A549 (cell line): ENCODE measurements at regions not wholly inside any gene's neighbourhood (a gene's known extent, or its start where the extent isn't known, plus 50 kb on each side); places are given as distances from the start of the nearest gene placed in this dataset.

Source experiments
- ATAC-seq, 2 experiments: fragments of 200-7000 bp in 1 of 2; fragments of >200 bp in 1 of 2; cut with Nextera tagmentation in 1 of 2; cut with Tn5 transposase in 1 of 2; 3 replicates each; pipeline versions ENCODE4 v1.8.0 to v1.9.1; 2018 to 2020; ENCODE audit warnings: mild to moderate bottlenecking in 1 of 2, moderate library complexity in 1 of 2
- CTCF ChIA-PET: fragments of 300-600 bp; sonication (Branson Sonifier 250); formaldehyde crosslinking; extraction: SDS; loops from one replicate; lab custom pipeline; 2021; ENCODE audit warnings: antibody characterized with exemption, inconsistent platforms; lab: Yijun Ruan, JAX
- POLR2A ChIA-PET: fragments of 350-600 bp; formaldehyde crosslinking; extraction: SDS; loops from one replicate; lab custom pipeline; 2021; ENCODE audit warnings: antibody characterized with exemption, inconsistent platforms; lab: Yijun Ruan, JAX
- DNase-seq, 2 experiments: peaks; one replicate each; pipeline versions ENCODE4 v3.0.0 to v3.0.0-alpha.2; 2011 to 2016; ENCODE audit warnings: low read depth in 1 of 2, low spot score in 1 of 2
- FAIRE-seq: peaks from 2 replicates; lab custom pipeline; 2011; peaks lifted over from hg19 to GRCh38; lab: Jason Lieb, UNC
- H3K27ac ChIP-seq, 2 experiments: fragments of >200 bp; sonication (Bioruptor Twin); formaldehyde crosslinking; 3 replicates each; pipeline ENCODE4 v1.5.1; 2016 to 2017
- H3K4me1 ChIP-seq: fragments of >200 bp; sonication (Bioruptor Twin); formaldehyde crosslinking; 3 replicates; pipeline ENCODE4 v1.6.1; 2016
- H3K4me2 ChIP-seq: fragments of >200 bp; sonication (Bioruptor Twin); formaldehyde crosslinking; 3 replicates; pipeline ENCODE4 v1.6.1; 2016
- H3K4me3 ChIP-seq: fragments of >200 bp; sonication (Bioruptor Twin); formaldehyde crosslinking; 3 replicates; pipeline ENCODE4 v1.5.1; 2016
- H3K9me3 ChIP-seq: fragments of >200 bp; sonication (Bioruptor Twin); formaldehyde crosslinking; 3 replicates; pipeline ENCODE4 v1.6.1; 2016
- BHLHE40 ChIP-seq: IDR thresholded peaks from 2 replicates; pipeline ENCODE4 v1.6.1; 2012; ENCODE audit warnings: low read depth, low read length, inconsistent platforms
- CHD2 ChIP-seq: fragments of 150-350 bp; IDR thresholded peaks from 2 replicates; pipeline ENCODE4 v1.6.1; 2014; ENCODE audit warnings: low read length; ENCODE audit not compliant: partially characterized antibody
- EHF ChIP-seq: fragments of 250-450 bp; sonication (Bioruptor Pico); IDR thresholded peaks from 2 replicates; pipeline ENCODE4 v1.5.0; 2020; ENCODE audit warnings: mild to moderate bottlenecking
- FOSB ChIP-seq: fragments of 250-450 bp; sonication (Bioruptor Pico); IDR thresholded peaks from 2 replicates; pipeline ENCODE4 v1.5.0; 2020; ENCODE audit warnings: mild to moderate bottlenecking, moderate library complexity
- FOSL2 ChIP-seq, 2 experiments: fragments of 450-650 bp in 1 of 2; fragments of >200 bp in 1 of 2; sonication (Bioruptor Twin) in 1 of 2; formaldehyde crosslinking; IDR thresholded peaks; 2 replicates each; pipeline versions ENCODE4 v1.5.0 to v1.6.1; 2016 to 2020; ENCODE audit warnings: mild to moderate bottlenecking in 1 of 2, moderate library complexity in 1 of 2
- GATA3 ChIP-seq: IDR thresholded peaks from 2 replicates; pipeline ENCODE4 v1.6.1; 2012; ENCODE audit warnings: borderline replicate concordance
- HOXB13 ChIP-seq: fragments of 250-450 bp; sonication (Bioruptor Pico); IDR thresholded peaks from 2 replicates; pipeline ENCODE4 v1.5.0; 2020; ENCODE audit warnings: low read depth, mild to moderate bottlenecking, moderate library complexity
- JUNB ChIP-seq: fragments of >200 bp; sonication (Bioruptor Twin); formaldehyde crosslinking; IDR thresholded peaks from 2 replicates; pipeline ENCODE4 v1.6.1; 2016
- KDM1A ChIP-seq: fragments of 200-600 bp; sonication (generic); IDR thresholded peaks from 2 replicates; pipeline ENCODE4 v1.6.1; 2016; ENCODE audit warnings: low read depth, mild to moderate bottlenecking
- MAFK ChIP-seq: fragments of 450-650 bp; IDR thresholded peaks from 2 replicates; pipeline ENCODE4 v1.6.1; 2014; ENCODE audit not compliant: partially characterized antibody
- MYC ChIP-seq: IDR thresholded peaks from 2 replicates; pipeline ENCODE4 v1.6.1; 2012; ENCODE audit warnings: mild to moderate bottlenecking, inconsistent platforms, low read length, improper control_type of control experiment, borderline replicate concordance
- NPAS2 ChIP-seq: fragments of 250-450 bp; sonication (Bioruptor Pico); IDR thresholded peaks from 2 replicates; pipeline ENCODE4 v1.8.0; 2022; ENCODE audit warnings: mild to moderate bottlenecking, moderate library complexity, borderline replicate concordance
- NR3C1 ChIP-seq: fragments of >200 bp; sonication (Bioruptor Twin); formaldehyde crosslinking; IDR thresholded peaks from 3 replicates; pipeline ENCODE4 v1.6.1; 2017
- RAD21 ChIP-seq, 2 experiments: fragments of >200 bp in 1 of 2; sonication (Bioruptor Twin) in 1 of 2; formaldehyde crosslinking in 1 of 2; IDR thresholded peaks in 1 of 2; conservative IDR thresholded peaks in 1 of 2; 2 replicates in 1 of 2; 3 replicates in 1 of 2; pipeline ENCODE4 v1.6.1; 2012 to 2018; ENCODE audit warnings: inconsistent platforms in 1 of 2
- RFX5 ChIP-seq: fragments of 450-650 bp; IDR thresholded peaks from 2 replicates; pipeline ENCODE4 v1.7.1; 2014; ENCODE audit warnings: antibody characterized with exemption, mild to moderate bottlenecking, moderate library complexity
- RNF2 ChIP-seq: fragments of 200-600 bp; sonication (generic); IDR thresholded peaks from 2 replicates; pipeline ENCODE4 v1.6.1; 2016; ENCODE audit warnings: low read depth, mild to moderate bottlenecking, antibody characterized with exemption, moderate library complexity, borderline replicate concordance
- SMC3 ChIP-seq: fragments of >200 bp; sonication (Bioruptor Twin); formaldehyde crosslinking; IDR thresholded peaks from 3 replicates; pipeline ENCODE4 v1.6.1; 2018; ENCODE audit warnings: inconsistent platforms
- SREBF2 ChIP-seq: fragments of 450-650 bp; IDR thresholded peaks from 2 replicates; pipeline ENCODE4 v1.6.1; 2014; ENCODE audit warnings: mild to moderate bottlenecking, moderate library complexity
- WGBS: methylation state at CpG from one replicate; pipeline ENCODE4 v1.1.6; 2017; ENCODE audit errors: missing lambda C conversion rate; 5-methylcytosine and 5-hydroxymethylcytosine counted together
- TF ChIP-seq, protein P1 (sequence below): fragments of 250-450 bp; sonication (Bioruptor Pico); IDR thresholded peaks from 2 replicates; pipeline ENCODE4 v1.5.0; 2021; ENCODE audit warnings: mild to moderate bottlenecking, moderate library complexity, borderline replicate concordance
- TF ChIP-seq, protein P2 (sequence below): fragments of >200 bp; sonication (Bioruptor Twin); formaldehyde crosslinking; IDR thresholded peaks from 2 replicates; pipeline ENCODE4 v1.6.1; 2016
- TF ChIP-seq, protein P3 (sequence below): fragments of >200 bp; sonication (Bioruptor Twin); formaldehyde crosslinking; IDR thresholded peaks from 3 replicates; pipeline ENCODE4 v1.5.1; 2016
- TF ChIP-seq, protein P4 (sequence below): IDR thresholded peaks from 2 replicates; pipeline ENCODE4 v1.6.1; 2012
- TF ChIP-seq, protein P5 (sequence below): IDR thresholded peaks from 2 replicates; pipeline ENCODE4 v1.6.1; 2012
- TF ChIP-seq, protein P6 (sequence below): fragments of 200-600 bp; sonication (generic); IDR thresholded peaks from 2 replicates; pipeline ENCODE4 v1.6.1; 2016; ENCODE audit warnings: antibody characterized with exemption, mild to moderate bottlenecking, moderate library complexity

DNA sequence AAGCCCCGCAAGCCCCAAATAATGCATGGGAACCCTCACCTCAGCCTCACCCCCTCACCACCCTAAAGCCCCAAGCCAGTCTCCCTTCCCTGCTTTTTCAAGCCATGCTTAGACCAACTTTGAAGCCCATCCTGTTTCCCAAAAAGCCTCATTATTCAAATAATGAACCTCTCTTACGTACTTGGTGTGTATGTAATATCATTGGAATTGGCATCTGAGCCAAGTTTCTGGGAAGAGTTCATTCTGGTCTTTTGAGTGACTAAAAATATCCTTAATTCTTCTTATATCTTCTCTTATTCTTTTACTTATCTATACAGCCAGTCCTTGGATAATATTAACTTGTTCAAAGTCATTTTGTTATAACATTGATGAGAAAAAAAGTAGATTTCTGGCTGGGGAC, 875.8 kb upstream of the SLIT2 start:
- H3K27ac ChIP-seq = no peak overlapping the region
- no peaks in the 10 kb centered on the region for H3K4me1 ChIP-seq
- no peak for ATAC-seq
- ChIA-PET CTCF (no interaction called here), POLR2A (no interaction called here)
- FAIRE-seq = no peak
- no peak overlapping the region for H3K4me3 ChIP-seq
- TF ChIP-seq, protein P1, sequence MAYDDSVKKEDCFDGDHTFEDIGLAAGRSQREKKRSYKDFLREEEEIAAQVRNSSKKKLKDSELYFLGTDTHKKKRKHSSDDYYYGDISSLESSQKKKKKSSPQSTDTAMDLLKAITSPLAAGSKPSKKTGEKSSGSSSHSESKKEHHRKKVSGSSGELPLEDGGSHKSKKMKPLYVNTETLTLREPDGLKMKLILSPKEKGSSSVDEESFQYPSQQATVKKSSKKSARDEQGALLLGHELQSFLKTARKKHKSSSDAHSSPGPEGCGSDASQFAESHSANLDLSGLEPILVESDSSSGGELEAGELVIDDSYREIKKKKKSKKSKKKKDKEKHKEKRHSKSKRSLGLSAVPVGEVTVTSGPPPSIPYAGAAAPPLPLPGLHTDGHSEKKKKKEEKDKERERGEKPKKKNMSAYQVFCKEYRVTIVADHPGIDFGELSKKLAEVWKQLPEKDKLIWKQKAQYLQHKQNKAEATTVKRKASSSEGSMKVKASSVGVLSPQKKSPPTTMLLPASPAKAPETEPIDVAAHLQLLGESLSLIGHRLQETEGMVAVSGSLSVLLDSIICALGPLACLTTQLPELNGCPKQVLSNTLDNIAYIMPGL (CRISPR knock-in tag) = no peak
- TF ChIP-seq JUNB (no peak), RFX5 (no peak), SMC3 (no peak), NR3C1 (no peak), FOSL2 (IDR thresholded peaks at IDR 0.05) (no peak), FOSL2 (CRISPR knock-in tag; IDR thresholded peaks at IDR 0.05) (no peak), HOXB13 (CRISPR knock-in tag) (no peak), MYC (no peak), NPAS2 (CRISPR knock-in tag) (no peak), CHD2 (no peak), EHF (CRISPR knock-in tag) (no peak), GATA3 (no peak), RNF2 (no peak), MAFK (no peak)
- TF ChIP-seq, protein P2, sequence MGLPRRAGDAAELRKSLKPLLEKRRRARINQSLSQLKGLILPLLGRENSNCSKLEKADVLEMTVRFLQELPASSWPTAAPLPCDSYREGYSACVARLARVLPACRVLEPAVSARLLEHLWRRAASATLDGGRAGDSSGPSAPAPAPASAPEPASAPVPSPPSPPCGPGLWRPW = no peak
- TF ChIP-seq, protein P3, sequence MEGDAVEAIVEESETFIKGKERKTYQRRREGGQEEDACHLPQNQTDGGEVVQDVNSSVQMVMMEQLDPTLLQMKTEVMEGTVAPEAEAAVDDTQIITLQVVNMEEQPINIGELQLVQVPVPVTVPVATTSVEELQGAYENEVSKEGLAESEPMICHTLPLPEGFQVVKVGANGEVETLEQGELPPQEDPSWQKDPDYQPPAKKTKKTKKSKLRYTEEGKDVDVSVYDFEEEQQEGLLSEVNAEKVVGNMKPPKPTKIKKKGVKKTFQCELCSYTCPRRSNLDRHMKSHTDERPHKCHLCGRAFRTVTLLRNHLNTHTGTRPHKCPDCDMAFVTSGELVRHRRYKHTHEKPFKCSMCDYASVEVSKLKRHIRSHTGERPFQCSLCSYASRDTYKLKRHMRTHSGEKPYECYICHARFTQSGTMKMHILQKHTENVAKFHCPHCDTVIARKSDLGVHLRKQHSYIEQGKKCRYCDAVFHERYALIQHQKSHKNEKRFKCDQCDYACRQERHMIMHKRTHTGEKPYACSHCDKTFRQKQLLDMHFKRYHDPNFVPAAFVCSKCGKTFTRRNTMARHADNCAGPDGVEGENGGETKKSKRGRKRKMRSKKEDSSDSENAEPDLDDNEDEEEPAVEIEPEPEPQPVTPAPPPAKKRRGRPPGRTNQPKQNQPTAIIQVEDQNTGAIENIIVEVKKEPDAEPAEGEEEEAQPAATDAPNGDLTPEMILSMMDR = no peak
- no peak overlapping the region for H3K4me2 ChIP-seq
- no peaks in the 10 kb centered on the region for H3K9me3 ChIP-seq
- DNase-seq = no peak
- WGBS = 3% methylated on average over 2 of the region's 2 CpGs

DNA sequence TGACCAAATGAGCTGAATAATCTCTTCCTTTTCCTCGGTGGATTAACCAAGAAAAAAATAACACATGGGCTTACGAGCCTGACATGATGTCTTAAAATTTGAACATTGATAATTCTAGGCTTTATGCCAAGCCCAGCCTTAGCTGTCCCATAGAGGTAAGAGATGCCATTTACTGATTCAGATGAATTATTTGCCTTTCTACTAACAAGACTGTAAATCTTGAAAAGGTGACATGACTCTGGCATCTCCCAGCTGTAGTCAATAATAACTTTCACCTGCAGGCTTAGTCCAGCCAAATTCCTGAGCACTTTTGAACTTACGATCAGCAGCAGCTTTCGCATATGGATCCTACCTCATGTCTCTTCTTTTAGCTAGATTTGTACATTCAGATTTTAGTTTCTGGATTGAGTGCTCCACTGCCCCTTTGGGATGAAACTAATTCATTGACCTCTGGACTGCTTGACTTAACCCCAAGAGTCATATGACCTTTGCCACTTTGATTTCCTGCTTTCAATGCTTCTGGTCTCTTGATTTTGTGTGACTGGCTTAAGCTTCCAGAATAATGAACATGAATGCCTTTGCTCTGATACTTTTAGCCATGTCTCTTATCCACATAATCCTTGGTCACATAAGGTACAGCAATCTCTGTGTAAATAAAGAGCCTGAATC, 876.4 kb upstream of the SLIT2 start:
- CTCF ChIA-PET = no interaction called here
- no peak overlapping the region for H3K4me3 ChIP-seq
- no peak for ATAC-seq
- no peak overlapping the region for H3K4me2 ChIP-seq
- POLR2A ChIA-PET = no interaction called here
- H3K4me1 ChIP-seq = no peaks in the 10 kb centered on the region
- TF ChIP-seq SREBF2 = no peak
- DNase-seq = no peak
- no peaks in the 10 kb centered on the region for H3K9me3 ChIP-seq
- no peak for FAIRE-seq
- 0% methylated on average over 4 of the region's 4 CpGs for WGBS
- H3K27ac ChIP-seq = no peak overlapping the region

DNA sequence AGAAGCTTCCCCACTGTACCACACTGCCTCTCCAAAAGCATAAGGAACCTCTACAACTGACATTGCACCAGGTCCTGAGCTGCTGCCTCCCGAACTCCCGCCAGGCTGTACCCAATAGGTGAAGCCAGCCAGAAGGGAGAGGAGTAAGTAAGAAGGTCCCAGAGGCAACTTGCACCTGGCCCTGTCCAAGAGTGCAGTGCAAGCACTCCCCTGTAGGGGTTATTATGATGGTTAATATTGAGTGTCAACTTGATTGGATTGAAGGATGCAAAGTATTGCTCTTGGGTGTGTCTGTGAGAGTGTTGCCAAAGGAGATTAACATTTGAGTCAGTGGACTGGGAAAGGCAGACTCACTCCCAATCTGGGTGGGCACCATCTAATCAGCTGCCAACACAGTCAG, 879.3 kb upstream of the SLIT2 start:
- DNase-seq (no peak), FAIRE-seq (no peak), ATAC-seq (no peak)
- no peaks in the 10 kb centered on the region for H3K9me3 ChIP-seq
- WGBS = 5% methylated on average over 2 of the region's 2 CpGs
- ChIA-PET CTCF (no interaction called here), POLR2A (no interaction called here)
- no peak overlapping the region for H3K4me3 ChIP-seq
- H3K4me2 ChIP-seq = no peak overlapping the region
- H3K27ac ChIP-seq = no peak overlapping the region
- TF ChIP-seq, protein P4, sequence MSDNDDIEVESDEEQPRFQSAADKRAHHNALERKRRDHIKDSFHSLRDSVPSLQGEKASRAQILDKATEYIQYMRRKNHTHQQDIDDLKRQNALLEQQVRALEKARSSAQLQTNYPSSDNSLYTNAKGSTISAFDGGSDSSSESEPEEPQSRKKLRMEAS = no peak
- TF ChIP-seq, protein P5, sequence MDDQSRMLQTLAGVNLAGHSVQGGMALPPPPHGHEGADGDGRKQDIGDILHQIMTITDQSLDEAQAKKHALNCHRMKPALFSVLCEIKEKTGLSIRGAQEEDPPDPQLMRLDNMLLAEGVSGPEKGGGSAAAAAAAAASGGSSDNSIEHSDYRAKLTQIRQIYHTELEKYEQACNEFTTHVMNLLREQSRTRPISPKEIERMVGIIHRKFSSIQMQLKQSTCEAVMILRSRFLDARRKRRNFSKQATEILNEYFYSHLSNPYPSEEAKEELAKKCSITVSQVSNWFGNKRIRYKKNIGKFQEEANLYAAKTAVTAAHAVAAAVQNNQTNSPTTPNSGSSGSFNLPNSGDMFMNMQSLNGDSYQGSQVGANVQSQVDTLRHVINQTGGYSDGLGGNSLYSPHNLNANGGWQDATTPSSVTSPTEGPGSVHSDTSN = no peak
- no peak for TF ChIP-seq KDM1A
- TF ChIP-seq FOSB (CRISPR knock-in tag) = no peak
- TF ChIP-seq, protein P6, sequence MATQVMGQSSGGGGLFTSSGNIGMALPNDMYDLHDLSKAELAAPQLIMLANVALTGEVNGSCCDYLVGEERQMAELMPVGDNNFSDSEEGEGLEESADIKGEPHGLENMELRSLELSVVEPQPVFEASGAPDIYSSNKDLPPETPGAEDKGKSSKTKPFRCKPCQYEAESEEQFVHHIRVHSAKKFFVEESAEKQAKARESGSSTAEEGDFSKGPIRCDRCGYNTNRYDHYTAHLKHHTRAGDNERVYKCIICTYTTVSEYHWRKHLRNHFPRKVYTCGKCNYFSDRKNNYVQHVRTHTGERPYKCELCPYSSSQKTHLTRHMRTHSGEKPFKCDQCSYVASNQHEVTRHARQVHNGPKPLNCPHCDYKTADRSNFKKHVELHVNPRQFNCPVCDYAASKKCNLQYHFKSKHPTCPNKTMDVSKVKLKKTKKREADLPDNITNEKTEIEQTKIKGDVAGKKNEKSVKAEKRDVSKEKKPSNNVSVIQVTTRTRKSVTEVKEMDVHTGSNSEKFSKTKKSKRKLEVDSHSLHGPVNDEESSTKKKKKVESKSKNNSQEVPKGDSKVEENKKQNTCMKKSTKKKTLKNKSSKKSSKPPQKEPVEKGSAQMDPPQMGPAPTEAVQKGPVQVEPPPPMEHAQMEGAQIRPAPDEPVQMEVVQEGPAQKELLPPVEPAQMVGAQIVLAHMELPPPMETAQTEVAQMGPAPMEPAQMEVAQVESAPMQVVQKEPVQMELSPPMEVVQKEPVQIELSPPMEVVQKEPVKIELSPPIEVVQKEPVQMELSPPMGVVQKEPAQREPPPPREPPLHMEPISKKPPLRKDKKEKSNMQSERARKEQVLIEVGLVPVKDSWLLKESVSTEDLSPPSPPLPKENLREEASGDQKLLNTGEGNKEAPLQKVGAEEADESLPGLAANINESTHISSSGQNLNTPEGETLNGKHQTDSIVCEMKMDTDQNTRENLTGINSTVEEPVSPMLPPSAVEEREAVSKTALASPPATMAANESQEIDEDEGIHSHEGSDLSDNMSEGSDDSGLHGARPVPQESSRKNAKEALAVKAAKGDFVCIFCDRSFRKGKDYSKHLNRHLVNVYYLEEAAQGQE = no peak
- no peak for TF ChIP-seq BHLHE40
- TF ChIP-seq RAD21 (conservative IDR thresholded peaks at IDR 0.05 in 1 of 2, IDR thresholded peaks at IDR 0.05 in 1 of 2) = no peak
- no peaks in the 10 kb centered on the region for H3K4me1 ChIP-seq
